ENCODE measurements at regions not wholly inside any gene's neighbourhood (a gene's known extent, or its start where the extent isn't known, plus 50 kb on each side); places are given as distances from the start of the nearest gene placed in this dataset.

GRCh38 chr5:18660511-18660910 lies 1026.3 kb downstream of the TAF11L14 start:
- TF ChIP-seq CTCF (IDR thresholded peaks at IDR 0.05) (no peak), POLR2A (IDR thresholded peaks at IDR 0.05) (no peak)

All from uterus (tissue), 2 donors.